ENCODE measurements at regions not wholly inside any gene's neighbourhood (a gene's known extent, or its start where the extent isn't known, plus 50 kb on each side); places are given as distances from the start of the nearest gene placed in this dataset.

- TF ChIP-seq, protein P1, sequence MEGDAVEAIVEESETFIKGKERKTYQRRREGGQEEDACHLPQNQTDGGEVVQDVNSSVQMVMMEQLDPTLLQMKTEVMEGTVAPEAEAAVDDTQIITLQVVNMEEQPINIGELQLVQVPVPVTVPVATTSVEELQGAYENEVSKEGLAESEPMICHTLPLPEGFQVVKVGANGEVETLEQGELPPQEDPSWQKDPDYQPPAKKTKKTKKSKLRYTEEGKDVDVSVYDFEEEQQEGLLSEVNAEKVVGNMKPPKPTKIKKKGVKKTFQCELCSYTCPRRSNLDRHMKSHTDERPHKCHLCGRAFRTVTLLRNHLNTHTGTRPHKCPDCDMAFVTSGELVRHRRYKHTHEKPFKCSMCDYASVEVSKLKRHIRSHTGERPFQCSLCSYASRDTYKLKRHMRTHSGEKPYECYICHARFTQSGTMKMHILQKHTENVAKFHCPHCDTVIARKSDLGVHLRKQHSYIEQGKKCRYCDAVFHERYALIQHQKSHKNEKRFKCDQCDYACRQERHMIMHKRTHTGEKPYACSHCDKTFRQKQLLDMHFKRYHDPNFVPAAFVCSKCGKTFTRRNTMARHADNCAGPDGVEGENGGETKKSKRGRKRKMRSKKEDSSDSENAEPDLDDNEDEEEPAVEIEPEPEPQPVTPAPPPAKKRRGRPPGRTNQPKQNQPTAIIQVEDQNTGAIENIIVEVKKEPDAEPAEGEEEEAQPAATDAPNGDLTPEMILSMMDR (conservative IDR thresholded peaks at IDR 0.05): no peak
- no peak for TF ChIP-seq EZH2 (IDR thresholded peaks at IDR 0.05; ENCODE audit: low read depth)
Measured at GRCh38 chr2:125559186-125559585, 1096.8 kb upstream of the GYPC start.

Data from PC-9 (cell line).